ENCODE measurements at regions not wholly inside any gene's neighbourhood (a gene's known extent, or its start where the extent isn't known, plus 50 kb on each side); places are given as distances from the start of the nearest gene placed in this dataset.

GRCh38 chr6:170040906-170041305 is 250.0 kb downstream of the DLL1 start:
- no peaks in the 10 kb centered on the region for H3F3A ChIP-seq (ENCODE audit: insufficient read depth)
- peaks cover 8% of the 10 kb centered on the region; the same call in 1 of the 2 replicates for H3K4me1 ChIP-seq (ENCODE audit: insufficient read depth)
- no peak overlapping the region for H3K9ac ChIP-seq
- no peak for DNase-seq
- no peaks in the 10 kb centered on the region for H3K9me2 ChIP-seq (ENCODE audit: insufficient read depth)
- 84% methylated on average over 5 of the region's 5 CpGs for WGBS, 2 experiments (ENCODE audit: low coverage in 1 of 2, low lambda C conversion rate in 2 of 2, missing lambda C conversion rate in 2 of 2)
- no peak overlapping the region for H3K4me3 ChIP-seq
- no peak overlapping the region for H2AFZ ChIP-seq
- H4K20me1 ChIP-seq (ENCODE audit: insufficient read depth) = no peaks in the 10 kb centered on the region
- no peak for TF ChIP-seq EZH2 (IDR thresholded peaks at IDR 0.05; ENCODE audit: insufficient read depth, poor library complexity, severe bottlenecking)
- TF ChIP-seq EZH2phosphoT487 (IDR thresholded peaks at IDR 0.05; ENCODE audit: insufficient read depth, low read depth) = no peak
- H3K27me3 ChIP-seq (replicated peaks; ENCODE audit: insufficient read depth) = no peaks in the 10 kb centered on the region
- no peaks in the 10 kb centered on the region for H3K36me3 ChIP-seq (ENCODE audit: low read depth)
- no peak overlapping the region for H3K27ac ChIP-seq
- no peaks in the 10 kb centered on the region for H3K79me2 ChIP-seq (ENCODE audit: insufficient read depth)
- in situ Hi-C loops (cut with MboI) = no loop called here
- no peak overlapping the region for H3K4me2 ChIP-seq (ENCODE audit: unreplicated experiment)
- no peaks in the 10 kb centered on the region for H3K9me3 ChIP-seq (ENCODE audit: low read depth)

GRCh38 chr6:170040115-170040500 is 250.8 kb downstream of the DLL1 start:
- DNase-seq = no peak
- Histone ChIP-seq H3K4me3 (no peak overlapping the region), H3K4me2 (ENCODE audit: unreplicated experiment) (no peak overlapping the region), H3K79me2 (ENCODE audit: insufficient read depth) (no peaks in the 10 kb centered on the region), H4K20me1 (ENCODE audit: insufficient read depth) (no peaks in the 10 kb centered on the region), H3K4me1 (ENCODE audit: insufficient read depth) (peaks cover 8% of the 10 kb centered on the region; the same call in 1 of the 2 replicates), H3K27ac (no peak overlapping the region), H2AFZ (no peak overlapping the region), H3F3A (ENCODE audit: insufficient read depth) (no peaks in the 10 kb centered on the region), H3K36me3 (ENCODE audit: low read depth) (no peaks in the 10 kb centered on the region), H3K9me3 (ENCODE audit: low read depth) (no peaks in the 10 kb centered on the region), H3K9me2 (ENCODE audit: insufficient read depth) (no peaks in the 10 kb centered on the region), H3K9ac (no peak overlapping the region), H3K27me3 (replicated peaks; ENCODE audit: insufficient read depth) (no peaks in the 10 kb centered on the region)
- TF ChIP-seq EZH2 (IDR thresholded peaks at IDR 0.05; ENCODE audit: insufficient read depth, poor library complexity, severe bottlenecking) = no peak
- no peak for TF ChIP-seq EZH2phosphoT487 (IDR thresholded peaks at IDR 0.05; ENCODE audit: insufficient read depth, low read depth)
- 87 to 92% methylated on average over 9 of the region's 9 CpGs for WGBS, 2 experiments (ENCODE audit: low coverage in 1 of 2, low lambda C conversion rate in 2 of 2, missing lambda C conversion rate in 2 of 2)
- in situ Hi-C loops (cut with MboI) = no loop called here

- Histone ChIP-seq H3K4me1 (ENCODE audit: insufficient read depth) (peaks cover 8% of the 10 kb centered on the region; the same call in 1 of the 2 replicates), H3K27ac (no peak overlapping the region), H3K27me3 (replicated peaks; ENCODE audit: insufficient read depth) (no peaks in the 10 kb centered on the region), H3K4me3 (no peak overlapping the region), H3K4me2 (ENCODE audit: unreplicated experiment) (no peak overlapping the region), H3F3A (ENCODE audit: insufficient read depth) (no peaks in the 10 kb centered on the region), H3K79me2 (ENCODE audit: insufficient read depth) (no peaks in the 10 kb centered on the region), H2AFZ (no peak overlapping the region), H3K36me3 (ENCODE audit: low read depth) (no peaks in the 10 kb centered on the region), H3K9ac (no peak overlapping the region), H3K9me2 (ENCODE audit: insufficient read depth) (no peaks in the 10 kb centered on the region), H4K20me1 (ENCODE audit: insufficient read depth) (no peaks in the 10 kb centered on the region), H3K9me3 (ENCODE audit: low read depth) (no peaks in the 10 kb centered on the region)
- no peak for TF ChIP-seq EZH2 (IDR thresholded peaks at IDR 0.05; ENCODE audit: insufficient read depth, poor library complexity, severe bottlenecking)
- no peak for TF ChIP-seq EZH2phosphoT487 (IDR thresholded peaks at IDR 0.05; ENCODE audit: insufficient read depth, low read depth)
- 80 to 85% methylated on average over 20 to 28 of the region's 28 CpGs for WGBS, 2 experiments (ENCODE audit: low coverage in 1 of 2, low lambda C conversion rate in 2 of 2, missing lambda C conversion rate in 2 of 2)
- in situ Hi-C loops (cut with MboI) = no loop called here
- DNase-seq = no peak
Measured at GRCh38 chr6:170039156-170040114, 251.4 kb downstream of the DLL1 start.

- Histone ChIP-seq H3K4me3 (no peak overlapping the region), H3K4me1 (ENCODE audit: insufficient read depth) (peaks cover 8% of the 10 kb centered on the region; the same call in 1 of the 2 replicates), H3K36me3 (ENCODE audit: low read depth) (no peaks in the 10 kb centered on the region), H3K27me3 (replicated peaks; ENCODE audit: insufficient read depth) (no peaks in the 10 kb centered on the region), H3K27ac (no peak overlapping the region), H3K9me3 (ENCODE audit: low read depth) (no peaks in the 10 kb centered on the region), H3K79me2 (ENCODE audit: insufficient read depth) (no peaks in the 10 kb centered on the region), H3K4me2 (ENCODE audit: unreplicated experiment) (no peak overlapping the region), H3K9me2 (ENCODE audit: insufficient read depth) (no peaks in the 10 kb centered on the region), H3K9ac (no peak overlapping the region), H3F3A (ENCODE audit: insufficient read depth) (no peaks in the 10 kb centered on the region), H4K20me1 (ENCODE audit: insufficient read depth) (no peaks in the 10 kb centered on the region), H2AFZ (no peak overlapping the region)
- 75 to 79% methylated on average over 9 of the region's 9 CpGs for WGBS, 2 experiments (ENCODE audit: low coverage in 1 of 2, low lambda C conversion rate in 2 of 2, missing lambda C conversion rate in 2 of 2)
- in situ Hi-C loops (cut with MboI) = no loop called here
- no peak for DNase-seq
- no peak for TF ChIP-seq EZH2phosphoT487 (IDR thresholded peaks at IDR 0.05; ENCODE audit: insufficient read depth, low read depth)
- TF ChIP-seq EZH2 (IDR thresholded peaks at IDR 0.05; ENCODE audit: insufficient read depth, poor library complexity, severe bottlenecking) = no peak
Measured at GRCh38 chr6:170038708-170039107, 252.2 kb downstream of the DLL1 start.
